Mesenteric fat pad (tissue), 1 donor: ENCODE measurements at regions not wholly inside any gene's neighbourhood (a gene's known extent, or its start where the extent isn't known, plus 50 kb on each side); places are given as distances from the start of the nearest gene placed in this dataset.
"Not testable (repeated sequence)": the region's sequence is repeated elsewhere in the genome, so short reads cannot be mapped to it uniquely, and the experiment has no call there.

Experiments
- DNase-seq: peaks from one replicate; pipeline ENCODE4 v3.0.0-alpha.2; 2020; ENCODE audit warnings: low spot score
- donor health status: DM: yes; HTN: yes; CAD: no.

DNA sequence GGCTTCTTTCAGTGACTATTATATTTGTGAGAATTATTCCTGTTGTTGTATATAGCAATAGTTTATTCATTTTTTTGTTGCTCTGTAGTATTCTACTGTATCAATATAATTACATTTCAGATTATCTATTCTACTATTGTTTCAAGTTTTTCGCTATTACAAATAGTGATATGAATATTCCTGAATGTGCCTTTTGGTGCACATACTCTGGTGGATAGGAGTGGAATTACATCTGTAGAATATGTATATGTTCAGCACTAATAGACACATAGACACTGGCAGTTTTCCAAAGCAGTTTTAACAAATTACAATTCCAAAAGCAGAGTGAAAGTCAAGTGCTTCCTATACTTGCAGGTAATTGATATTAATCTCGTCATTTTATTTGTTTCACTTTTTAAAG lies 696.2 kb upstream of the PRMT6 start:
- no peak for DNase-seq

DNA sequence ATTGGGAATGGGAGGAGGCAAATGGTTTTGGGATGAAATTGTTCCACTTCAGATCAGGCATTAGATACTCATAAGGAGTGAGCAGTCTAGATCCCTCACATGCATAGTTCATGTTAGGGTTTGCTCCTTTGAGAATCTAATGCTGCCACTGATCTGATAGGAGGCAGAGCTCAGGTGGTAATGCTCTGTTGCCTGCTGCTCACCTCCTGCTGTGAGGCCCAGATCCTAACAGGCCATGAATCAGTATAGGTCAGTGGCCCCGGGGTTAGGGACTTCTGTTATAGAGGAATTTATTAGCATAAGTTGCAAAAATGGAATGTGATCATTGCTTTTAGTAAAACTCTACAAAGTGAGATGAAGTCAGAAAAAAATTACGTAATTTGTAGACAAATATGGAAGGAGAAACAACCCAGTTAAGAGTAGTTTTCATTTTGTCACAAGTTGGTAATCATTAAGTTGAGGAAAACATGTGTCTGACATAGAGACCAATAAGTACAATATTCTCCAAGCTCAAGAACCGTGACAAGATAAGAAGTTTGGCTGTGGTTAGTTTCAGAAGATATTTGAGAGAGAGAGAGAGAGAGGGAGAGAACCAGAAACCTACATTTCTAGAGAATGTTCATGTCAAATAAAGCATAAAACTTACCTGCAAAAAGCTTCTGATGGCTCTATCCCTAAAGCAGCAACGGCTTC lies 689.7 kb upstream of the PRMT6 start:
- no peak for DNase-seq

DNA sequence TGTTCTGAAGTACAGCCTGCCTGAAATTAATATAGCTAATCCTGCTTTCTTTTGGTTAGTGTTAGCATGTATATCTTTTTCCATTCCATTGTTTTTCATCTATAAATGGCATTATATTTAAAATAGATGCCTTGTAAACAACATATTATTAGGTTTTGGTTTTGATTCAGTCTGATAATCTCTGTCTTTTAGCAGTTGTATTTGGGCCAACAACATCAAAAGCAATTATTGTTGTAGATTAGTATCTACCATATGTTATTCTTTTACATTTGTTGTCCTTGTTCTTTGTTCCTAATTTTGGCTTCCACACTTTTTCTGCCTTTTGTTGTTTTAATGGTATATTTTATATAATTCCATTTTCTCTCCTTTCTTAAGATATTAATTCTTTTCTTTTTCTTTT lies 678.2 kb upstream of the PRMT6 start:
- DNase-seq: no peak

GRCh38 chr1:106380772-106381171 lies 675.7 kb upstream of the PRMT6 start:
- DNase-seq: no peak

DNA sequence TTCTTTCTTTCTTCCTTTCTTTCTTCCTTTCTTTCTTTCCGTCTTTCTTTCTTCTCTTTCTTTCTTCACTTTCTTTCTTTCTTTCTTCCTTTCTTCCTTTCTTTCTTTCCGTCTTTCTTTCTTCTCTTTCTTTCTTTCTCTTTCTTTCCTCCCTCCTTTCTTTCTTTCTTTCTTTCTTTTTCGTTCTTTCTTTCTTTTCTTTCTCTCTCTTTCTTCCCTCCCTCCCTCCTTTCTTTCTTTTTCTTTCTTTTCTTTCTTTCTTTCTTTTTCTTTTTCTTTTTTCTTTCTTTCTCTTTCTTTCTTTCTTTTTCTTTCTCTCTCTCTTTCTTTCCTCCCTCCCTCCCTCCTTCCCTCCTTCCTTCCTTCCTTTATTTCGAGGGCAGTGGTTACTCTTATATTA lies 667.3 kb upstream of the PRMT6 start:
- DNase-seq: not testable (repeated sequence)

- no peak for DNase-seq
Measured at GRCh38 chr1:106393046-106393445, 663.4 kb upstream of the PRMT6 start.

DNA sequence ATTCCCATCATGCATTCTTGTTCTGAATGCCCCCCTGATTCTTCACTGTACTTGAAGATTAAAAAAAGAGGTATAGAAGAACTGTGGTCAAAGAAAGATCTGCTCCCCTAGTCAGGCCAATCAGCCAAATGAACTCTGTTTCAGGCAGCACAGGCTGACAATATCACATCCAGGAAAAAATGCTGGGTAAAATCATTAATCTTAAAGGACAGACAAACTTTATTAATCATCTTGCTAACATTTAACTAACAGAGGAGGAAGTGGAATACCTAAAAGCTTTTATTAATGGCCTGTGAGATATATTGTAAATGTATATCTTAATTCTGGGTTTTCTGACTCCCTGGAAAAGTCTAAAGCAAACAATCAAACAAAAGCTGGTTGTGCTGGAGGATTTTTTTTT lies 660.5 kb upstream of the PRMT6 start:
- no peak for DNase-seq

DNA sequence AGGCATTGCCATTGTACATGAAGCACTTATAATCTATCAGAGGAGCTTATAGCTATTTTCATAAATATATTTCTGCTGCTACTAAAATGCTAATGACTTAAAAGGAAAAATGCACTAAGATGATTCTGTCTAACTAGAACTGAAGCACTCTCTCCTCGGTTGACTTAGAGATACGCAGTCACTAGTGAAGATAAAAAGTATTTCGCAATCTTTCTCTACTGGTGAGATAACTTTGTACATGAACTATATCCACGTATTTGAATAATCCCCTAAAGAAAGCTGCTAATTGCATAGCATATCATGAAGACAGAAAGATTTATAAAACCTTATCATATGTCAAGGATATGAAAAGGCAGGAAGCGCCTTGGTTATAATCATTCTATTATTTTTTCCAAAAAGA lies 658.1 kb upstream of the PRMT6 start:
- DNase-seq: no peak

DNA sequence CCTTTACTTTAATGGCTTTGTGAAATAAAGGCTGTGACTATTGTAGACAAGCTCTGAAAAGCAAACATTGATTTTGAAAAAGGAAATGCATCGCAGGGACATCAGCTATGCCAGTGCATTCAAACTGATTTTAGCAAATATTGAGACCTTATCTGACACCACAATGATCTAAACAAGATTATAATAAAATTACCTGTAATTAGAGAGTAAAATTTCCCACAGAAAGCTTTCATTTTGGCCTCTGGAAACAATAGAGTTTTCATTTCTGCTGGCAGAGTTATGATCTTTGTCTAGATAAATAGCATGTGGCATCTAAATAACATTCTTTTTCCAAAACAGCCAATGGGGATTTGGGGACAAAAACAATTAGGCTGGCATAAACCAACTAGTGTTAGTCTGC lies 650.4 kb upstream of the PRMT6 start:
- no peak for DNase-seq

DNA sequence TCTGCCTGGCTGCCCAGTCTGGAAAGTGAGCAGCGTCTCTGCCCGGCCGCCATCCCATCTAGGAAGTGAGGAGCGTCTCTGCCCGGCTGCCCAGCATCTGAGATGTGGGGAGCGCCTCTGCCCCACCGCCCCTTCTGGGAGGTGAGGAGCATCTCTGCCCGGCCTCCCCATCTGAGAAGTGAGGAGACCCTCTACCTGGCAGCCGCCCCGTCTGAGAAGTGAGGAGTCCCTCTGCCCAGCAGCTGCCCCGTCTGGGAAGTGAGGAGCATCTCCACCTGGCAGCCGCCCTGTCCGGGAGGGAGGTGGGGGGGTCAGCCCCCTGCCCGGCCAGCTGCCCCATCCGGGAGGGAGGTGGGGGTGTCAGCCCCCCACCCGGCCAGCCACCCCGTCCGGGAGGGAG lies 644.2 kb upstream of the PRMT6 start:
- DNase-seq: not testable (repeated sequence)

DNA sequence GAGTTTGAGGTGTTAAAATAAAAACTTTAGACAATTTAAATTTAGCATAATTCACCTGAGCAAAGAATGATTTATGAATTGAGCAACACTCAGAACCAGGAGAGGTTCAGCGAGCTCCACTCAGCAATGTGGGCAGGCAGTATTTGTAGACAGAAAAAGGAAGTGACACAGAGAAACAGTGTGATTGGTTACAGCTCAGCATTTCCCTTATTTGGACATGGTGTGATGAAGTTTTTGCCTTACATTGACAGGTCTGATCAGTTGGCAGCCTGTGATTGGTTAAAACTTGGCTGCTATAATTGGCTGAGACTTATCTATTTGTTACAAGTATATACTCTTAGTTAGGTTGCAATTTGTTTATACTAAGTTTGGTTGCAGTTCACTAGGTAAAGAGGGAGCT lies 621.2 kb upstream of the PRMT6 start:
- no peak for DNase-seq

GRCh38 chr1:106439475-106439874 lies 617.0 kb upstream of the PRMT6 start:
- no peak for DNase-seq

DNA sequence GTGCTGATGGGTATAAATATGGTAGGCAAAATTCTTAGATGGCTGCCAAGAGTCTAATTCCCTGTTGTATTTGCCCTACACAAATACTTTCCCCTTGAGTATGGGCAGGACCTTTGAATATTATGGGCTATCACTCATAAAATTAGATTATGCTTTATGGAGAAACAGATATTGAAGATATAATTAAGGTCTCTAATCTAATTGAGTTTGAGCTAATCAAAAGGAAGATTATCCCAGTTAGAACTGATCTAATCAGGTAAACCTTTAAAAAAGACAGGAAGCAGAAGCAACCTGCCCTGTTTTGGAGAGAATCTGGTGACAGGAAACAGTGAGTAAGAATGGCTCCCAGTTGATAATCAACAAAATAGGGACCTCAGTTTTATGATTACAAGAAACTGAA lies 609.0 kb upstream of the PRMT6 start:
- no peak for DNase-seq

DNA sequence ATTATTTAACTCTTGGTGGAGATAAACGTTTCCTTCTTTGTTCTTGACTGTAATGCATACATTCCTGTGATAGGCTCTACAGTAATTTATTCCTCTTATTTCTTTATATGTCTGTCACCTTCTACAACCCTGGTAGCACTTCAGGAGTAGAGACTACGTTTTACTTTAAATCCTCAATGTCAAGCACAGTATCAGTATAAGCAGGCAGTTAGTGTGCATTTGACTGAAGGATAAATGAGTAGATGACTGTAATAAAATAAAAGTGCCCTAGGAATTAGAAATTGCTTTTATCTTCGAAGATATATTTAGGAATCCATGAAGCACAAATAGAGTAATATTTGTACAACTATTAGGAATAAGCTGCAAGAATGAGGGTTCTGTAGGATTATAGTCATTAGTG lies 599.6 kb upstream of the PRMT6 start:
- no peak for DNase-seq

DNA sequence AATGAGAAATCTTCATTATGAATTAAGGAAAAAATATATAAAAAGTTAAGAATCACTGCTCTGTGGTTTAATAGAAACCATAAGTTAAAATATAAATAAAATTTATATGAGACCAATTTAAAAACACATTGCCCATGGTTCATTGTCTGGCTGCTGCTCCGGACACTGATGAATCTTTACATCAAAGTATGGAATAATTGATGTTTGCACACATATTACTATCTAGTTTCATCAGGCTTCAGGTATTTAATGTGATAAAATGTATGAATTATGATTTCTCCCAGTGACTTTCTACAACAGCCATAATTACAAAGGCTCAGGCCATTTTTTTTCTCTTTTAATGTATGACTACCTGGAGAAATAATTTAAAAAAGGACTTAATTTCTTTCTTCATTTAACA lies 599.1 kb upstream of the PRMT6 start:
- no peak for DNase-seq

- no peak for DNase-seq
Measured at GRCh38 chr1:106458866-106459265, 597.6 kb upstream of the PRMT6 start.

- no peak for DNase-seq
Measured at GRCh38 chr1:106459418-106459817, 597.1 kb upstream of the PRMT6 start.

DNA sequence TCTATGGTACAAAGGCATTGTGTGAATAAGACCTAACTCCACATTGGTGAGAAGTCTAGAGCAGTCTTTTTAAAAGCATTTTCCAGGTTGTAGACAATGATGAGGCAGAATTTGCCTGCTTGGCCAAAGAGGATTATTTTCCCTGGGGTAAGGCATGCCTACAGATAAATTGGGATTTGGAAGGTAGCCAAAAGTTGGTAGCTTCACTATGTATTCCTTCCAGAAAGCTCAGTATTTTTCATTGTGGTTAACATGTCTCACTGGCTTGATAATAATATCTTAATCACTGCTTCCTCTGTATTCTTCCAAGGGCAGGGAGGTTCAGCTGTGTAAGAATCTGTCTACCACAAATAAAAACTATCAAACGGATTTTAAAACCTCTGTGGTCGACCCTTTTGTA lies 590.8 kb upstream of the PRMT6 start:
- no peak for DNase-seq

GRCh38 chr1:106480629-106481028 lies 575.8 kb upstream of the PRMT6 start:
- no peak for DNase-seq

GRCh38 chr1:106492880-106493279 lies 563.6 kb upstream of the PRMT6 start:
- DNase-seq: no peak

DNA sequence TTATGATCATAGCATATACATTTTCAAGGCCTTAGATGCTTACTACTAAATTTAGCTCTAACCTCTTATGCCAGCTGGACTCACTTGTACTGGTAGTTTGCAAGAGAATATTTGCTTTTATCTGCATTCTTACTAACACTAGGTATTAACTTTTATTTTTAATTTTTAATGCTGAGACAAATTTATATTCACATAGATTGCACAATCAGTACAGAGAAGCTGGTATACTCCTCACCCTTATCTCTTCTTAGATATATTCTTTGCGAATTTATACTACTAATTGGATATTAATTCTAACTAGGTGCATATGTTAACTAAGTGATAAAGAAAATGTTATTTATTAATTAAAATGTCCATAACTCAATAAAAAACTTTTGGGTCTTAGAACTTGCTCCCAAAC lies 561.8 kb upstream of the PRMT6 start:
- DNase-seq: no peak

GRCh38 chr1:106498238-106498637 lies 558.2 kb upstream of the PRMT6 start:
- DNase-seq: no peak

GRCh38 chr1:106502659-106503058 lies 553.8 kb upstream of the PRMT6 start:
- no peak for DNase-seq

GRCh38 chr1:106515375-106515774 lies 541.1 kb upstream of the PRMT6 start:
- no peak for DNase-seq
